Islet of Langerhans (tissue), 1 donor: ENCODE measurements at regions not wholly inside any gene's neighbourhood (a gene's known extent, or its start where the extent isn't known, plus 50 kb on each side); places are given as distances from the start of the nearest gene placed in this dataset.

Source experiments
- FAIRE-seq: peaks from one replicate; lab custom pipeline; 2011; peaks lifted over from hg19 to GRCh38; lab: Jason Lieb, UNC

- FAIRE-seq, result no peak
Observed at GRCh38 chr3:124584552-124585391, 145.5 kb upstream of the UMPS start.

- FAIRE-seq, result no peak
Observed at GRCh38 chr3:124586126-124587052, 143.9 kb upstream of the UMPS start.

GRCh38 chr3:124587053-124587408 is 143.2 kb upstream of the UMPS start:
- FAIRE-seq, result no peak

GRCh38 chr3:124588036-124588435 is 142.2 kb upstream of the UMPS start:
- FAIRE-seq, result no peak

GRCh38 chr3:124588794-124589193 is 141.5 kb upstream of the UMPS start:
- no peak for FAIRE-seq

GRCh38 chr3:124591699-124592098 is 138.6 kb upstream of the UMPS start:
- FAIRE-seq, result no peak

GRCh38 chr3:124592658-124593441 is 137.4 kb upstream of the UMPS start:
- FAIRE-seq, result no peak

GRCh38 chr3:124593442-124593829 is 136.8 kb upstream of the UMPS start:
- no peak for FAIRE-seq

- FAIRE-seq, result no peak
Observed at GRCh38 chr3:124594581-124594980, 135.7 kb upstream of the UMPS start.

- FAIRE-seq, result no peak
Observed at GRCh38 chr3:124597273-124597672, 133.0 kb upstream of the UMPS start.

- FAIRE-seq, result no peak
Observed at GRCh38 chr3:124597979-124598378, 132.3 kb upstream of the UMPS start.

- no peak for FAIRE-seq
Observed at GRCh38 chr3:124599147-124599765, 131.0 kb upstream of the UMPS start.

- FAIRE-seq, result no peak
Observed at GRCh38 chr3:124599779-124600693, 130.2 kb upstream of the UMPS start.

- FAIRE-seq, result no peak
Observed at GRCh38 chr3:124600765-124601164, 129.5 kb upstream of the UMPS start.

- FAIRE-seq, result no peak
Observed at GRCh38 chr3:124601190-124601589, 129.1 kb upstream of the UMPS start.

GRCh38 chr3:124602980-124603627 is 127.1 kb upstream of the UMPS start:
- FAIRE-seq, result no peak

- FAIRE-seq, result no peak
Observed at GRCh38 chr3:124605781-124606579, 124.3 kb upstream of the UMPS start.

- FAIRE-seq, result no peak
Observed at GRCh38 chr3:124607163-124607562, 123.1 kb upstream of the UMPS start.

- no peak for FAIRE-seq
Observed at GRCh38 chr3:124609402-124609801, 120.8 kb upstream of the UMPS start.

- no peak for FAIRE-seq
Observed at GRCh38 chr3:124610130-124610529, 120.1 kb upstream of the UMPS start.
